ENCODE measurements at regions not wholly inside any gene's neighbourhood (a gene's known extent, or its start where the extent isn't known, plus 50 kb on each side); places are given as distances from the start of the nearest gene placed in this dataset.

DNA sequence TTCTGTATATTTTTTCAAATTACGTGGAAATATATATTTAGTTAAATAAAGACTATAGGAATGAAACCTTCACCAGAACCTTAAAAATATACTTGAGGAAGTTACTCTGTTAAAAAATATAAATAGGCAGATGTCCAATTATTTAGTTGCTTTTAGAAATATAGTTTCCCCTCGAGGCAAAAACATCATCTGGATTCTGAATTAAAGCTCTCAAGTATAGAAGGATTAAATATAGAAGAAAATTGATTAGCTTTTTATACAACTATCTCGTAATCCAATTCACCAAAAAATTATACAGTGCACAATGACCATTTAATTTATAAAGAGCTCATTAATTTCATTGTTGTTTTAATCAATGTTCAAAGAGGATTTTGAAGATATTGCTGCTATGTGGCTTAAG is 601.4 kb downstream of the GABRG2 start:
- Histone ChIP-seq H3K9me3 (ENCODE audit: control insufficient read depth, insufficient read depth, low read length) (peaks cover 2% of the 10 kb centered on the region; the same call in 1 of the 2 replicates), H3K36me3 (ENCODE audit: control insufficient read depth, insufficient read depth, low read length) (no peaks in the 10 kb centered on the region), H3K4me3 (ENCODE audit: insufficient read depth, low read depth, low read length) (no peak overlapping the region), H2BK120ac (ENCODE audit: low read depth, low read length) (no peak overlapping the region), H3K4me1 (ENCODE audit: control insufficient read depth, insufficient read depth, low read length) (no peaks in the 10 kb centered on the region), H3K4ac (ENCODE audit: low read depth, low read length) (no peak overlapping the region), H3K79me1 (ENCODE audit: low read depth in 1 of 2, low read length in 2 of 2) (no peaks in the 10 kb centered on the region), H3K9ac (ENCODE audit: low read depth, low read length) (no peak overlapping the region), H3K27ac (ENCODE audit: insufficient read depth, low read length) (no peak overlapping the region), H2AK5ac (ENCODE audit: low read depth, low read length) (no peak overlapping the region), H3K18ac (ENCODE audit: low read depth, low read length) (no peak overlapping the region), H2AFZ (replicated peaks; ENCODE audit: low read length, poor library complexity) (no peak overlapping the region), H4K20me1 (ENCODE audit: insufficient read depth, low read length) (no peaks in the 10 kb centered on the region), H3K4me2 (ENCODE audit: low read depth, low read length) (no peak overlapping the region), H2BK15ac (ENCODE audit: low read depth, low read length) (no peak overlapping the region), H3K9me1 (ENCODE audit: insufficient read depth, low read length) (no peaks in the 10 kb centered on the region), H2BK20ac (ENCODE audit: low read depth, low read length) (no peak overlapping the region), H3K27me3 (ENCODE audit: control insufficient read depth, insufficient read depth, low read length) (no peaks in the 10 kb centered on the region), H3K56ac (ENCODE audit: extremely low read depth, insufficient read depth, low read length) (no peak overlapping the region), H4K8ac (ENCODE audit: low read depth in 2 of 2, low read length in 2 of 2) (no peak overlapping the region), H4K5ac (ENCODE audit: low read depth, low read length) (no peak overlapping the region), H4K91ac (ENCODE audit: insufficient read depth, low read depth, low read length) (no peak overlapping the region), H3K14ac (replicated peaks; ENCODE audit: low read depth, low read length) (no peak overlapping the region), H2AK9ac (replicated peaks; ENCODE audit: low read depth, low read length, poor library complexity) (no peak overlapping the region), H3K23ac (ENCODE audit: low read depth, low read length) (no peak overlapping the region), H2BK5ac (ENCODE audit: low read depth, low read length, poor library complexity, severe bottlenecking) (no peak overlapping the region)
- WGBS, 2 experiments (ENCODE audit: extremely low coverage in 2 of 2, insufficient read length in 1 of 2) = no CpG with 5 or more reads among the region's 3 CpGs
- TF ChIP-seq SMC3 (IDR thresholded peaks at IDR 0.05; ENCODE audit: low read depth, low read length) (no peak), CEBPB (IDR thresholded peaks at IDR 0.05; ENCODE audit: low read depth, low read length) (no peak), CHD1 (IDR thresholded peaks at IDR 0.05; ENCODE audit: low read depth, low read length) (no peak), USF2 (IDR thresholded peaks at IDR 0.05; ENCODE audit: low read depth, low read length) (no peak), RCOR1 (IDR thresholded peaks at IDR 0.05; ENCODE audit: insufficient replicate concordance, low read length) (no peak), MXI1 (IDR thresholded peaks at IDR 0.05; ENCODE audit: borderline replicate concordance, low read depth, low read length) (no peak)
- intact Hi-C loops (cut with micrococcal nuclease) (no loop called here), dilution Hi-C loops (cut with HindIII; ENCODE audit: low sequenced_read_pairs, unreplicated experiment) (no loop called here), in situ Hi-C loops (cut with MboI; ENCODE audit: low sequenced_read_pairs) (no loop called here)
- DNase-seq (no peak), ATAC-seq (ENCODE audit: low read depth) (no peak)
- CTCF ChIA-PET = no interaction called here
- BruUV-seq (replicated peaks) = no TSS peak
- POLR2A ChIA-PET (ENCODE audit: unreplicated experiment) = no interaction called here

Measured in IMR-90 (cell line).